MM.1S (cell line): ENCODE measurements at regions not wholly inside any gene's neighbourhood (a gene's known extent, or its start where the extent isn't known, plus 50 kb on each side); places are given as distances from the start of the nearest gene placed in this dataset.

ENCODE experiments used
- EZH2 ChIP-seq: fragments of 300-600 bp; sonication (generic); optimal IDR thresholded peaks from 2 replicates; pipeline ENCODE3; 2017; ENCODE audit warnings: low read depth, mild to moderate bottlenecking, antibody characterized with exemption, low read length, mixed read lengths
- EZH2phosphoT487 ChIP-seq: fragments of 300-600 bp; sonication (generic); IDR thresholded peaks from 2 replicates; pipeline ENCODE4 v1.6.1; 2018; ENCODE audit warnings: antibody characterized with exemption, low read length
- TF ChIP-seq, protein P1 (sequence below): fragments of 300-600 bp; sonication (generic); IDR thresholded peaks from 2 replicates; pipeline ENCODE4 v1.5.1; 2016; ENCODE audit warnings: antibody characterized with exemption, low read length, mixed read lengths

DNA sequence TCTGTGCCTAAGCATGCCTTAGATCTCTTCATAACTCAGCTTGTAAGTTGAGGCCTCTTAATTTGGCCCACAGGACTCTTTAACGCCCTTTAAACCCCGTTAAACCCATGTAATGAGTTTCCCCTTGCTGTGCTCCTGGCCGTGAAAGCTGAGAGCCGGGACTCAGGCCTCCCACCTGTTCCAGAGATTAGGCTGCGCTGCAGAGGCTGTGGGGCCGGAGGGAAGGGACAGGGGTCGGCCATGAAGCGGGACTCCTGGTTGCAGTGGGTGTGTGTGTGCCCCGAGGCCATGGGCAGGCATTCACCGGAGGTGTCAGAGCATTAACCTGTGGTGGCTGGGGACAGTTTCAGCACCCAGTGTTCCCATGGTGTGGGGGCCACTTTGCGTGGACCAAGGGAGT is 150.8 kb upstream of the IRX3 start:
- TF ChIP-seq EZH2 (no peak), EZH2phosphoT487 (no peak)
- TF ChIP-seq, protein P1, sequence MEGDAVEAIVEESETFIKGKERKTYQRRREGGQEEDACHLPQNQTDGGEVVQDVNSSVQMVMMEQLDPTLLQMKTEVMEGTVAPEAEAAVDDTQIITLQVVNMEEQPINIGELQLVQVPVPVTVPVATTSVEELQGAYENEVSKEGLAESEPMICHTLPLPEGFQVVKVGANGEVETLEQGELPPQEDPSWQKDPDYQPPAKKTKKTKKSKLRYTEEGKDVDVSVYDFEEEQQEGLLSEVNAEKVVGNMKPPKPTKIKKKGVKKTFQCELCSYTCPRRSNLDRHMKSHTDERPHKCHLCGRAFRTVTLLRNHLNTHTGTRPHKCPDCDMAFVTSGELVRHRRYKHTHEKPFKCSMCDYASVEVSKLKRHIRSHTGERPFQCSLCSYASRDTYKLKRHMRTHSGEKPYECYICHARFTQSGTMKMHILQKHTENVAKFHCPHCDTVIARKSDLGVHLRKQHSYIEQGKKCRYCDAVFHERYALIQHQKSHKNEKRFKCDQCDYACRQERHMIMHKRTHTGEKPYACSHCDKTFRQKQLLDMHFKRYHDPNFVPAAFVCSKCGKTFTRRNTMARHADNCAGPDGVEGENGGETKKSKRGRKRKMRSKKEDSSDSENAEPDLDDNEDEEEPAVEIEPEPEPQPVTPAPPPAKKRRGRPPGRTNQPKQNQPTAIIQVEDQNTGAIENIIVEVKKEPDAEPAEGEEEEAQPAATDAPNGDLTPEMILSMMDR, result no peak
